ENCODE measurements at regions not wholly inside any gene's neighbourhood (a gene's known extent, or its start where the extent isn't known, plus 50 kb on each side); places are given as distances from the start of the nearest gene placed in this dataset.

DNA sequence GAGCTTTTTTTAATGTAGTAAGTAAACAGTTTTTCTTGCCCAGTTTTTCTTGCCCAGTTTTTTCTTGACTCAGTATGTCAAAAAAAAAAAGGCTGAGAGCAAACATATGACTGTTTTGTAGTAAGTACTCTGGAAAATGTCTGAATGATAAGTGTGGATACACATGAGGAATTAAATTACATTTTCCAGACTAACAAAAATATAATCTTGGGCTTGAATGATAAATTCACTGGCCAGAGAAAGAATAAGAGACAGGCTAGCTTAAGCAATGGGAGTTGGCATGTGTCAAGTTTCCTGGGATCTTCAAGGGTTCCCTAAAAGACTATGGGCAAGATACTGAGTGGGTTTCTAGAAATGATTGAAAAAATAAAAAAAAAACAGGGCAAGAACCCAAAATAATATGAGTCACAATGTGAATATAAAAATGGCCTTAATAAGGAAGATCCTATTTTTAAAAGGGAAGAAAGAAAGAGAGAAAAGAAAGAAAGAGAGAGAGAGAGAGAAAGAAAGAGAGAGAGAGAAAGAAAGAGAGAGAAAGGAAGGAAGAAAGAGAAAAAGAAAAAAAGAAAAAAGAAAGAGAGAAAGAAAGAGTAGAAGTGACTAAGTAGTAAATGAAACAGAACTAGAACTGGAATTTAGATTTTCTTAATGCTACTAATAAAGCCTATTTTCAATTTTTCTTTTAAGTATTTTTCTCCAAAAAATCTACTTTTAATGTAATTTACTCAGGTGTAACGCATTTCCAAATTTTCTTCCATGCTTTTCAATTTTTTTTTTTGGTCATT is 60.2 kb downstream of the TFPI2 start:
- 78 to 97% (median 87%) methylated on average over 1 of the region's 1 CpG for WGBS, 5 donors

DNA sequence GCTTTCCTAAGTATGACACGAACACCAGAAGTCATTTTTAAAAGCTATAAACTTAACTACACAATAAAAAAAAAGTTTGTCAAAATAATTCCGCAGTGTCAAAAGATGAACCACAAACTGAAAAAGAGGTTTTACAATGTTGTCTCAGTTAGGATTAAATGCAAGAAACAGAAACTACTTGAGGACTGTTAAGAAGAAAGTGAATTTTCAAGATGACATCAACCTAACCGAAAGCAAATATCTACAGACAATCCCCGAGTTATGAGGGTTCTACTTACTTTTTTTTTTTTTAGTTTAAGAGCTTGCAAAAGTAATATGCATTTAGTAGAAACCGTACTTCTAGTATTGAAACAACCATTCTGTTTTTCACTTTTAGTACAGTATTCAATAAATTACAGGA is 62.3 kb downstream of the TFPI2 start:
- H3K4me1 ChIP-seq = no peaks in the 10 kb centered on the region
- TF ChIP-seq POLR2AphosphoS5 (IDR thresholded peaks at IDR 0.05) (no peak), POLR2A (IDR thresholded peaks at IDR 0.05) (no peak)
- TF ChIP-seq, protein P1, sequence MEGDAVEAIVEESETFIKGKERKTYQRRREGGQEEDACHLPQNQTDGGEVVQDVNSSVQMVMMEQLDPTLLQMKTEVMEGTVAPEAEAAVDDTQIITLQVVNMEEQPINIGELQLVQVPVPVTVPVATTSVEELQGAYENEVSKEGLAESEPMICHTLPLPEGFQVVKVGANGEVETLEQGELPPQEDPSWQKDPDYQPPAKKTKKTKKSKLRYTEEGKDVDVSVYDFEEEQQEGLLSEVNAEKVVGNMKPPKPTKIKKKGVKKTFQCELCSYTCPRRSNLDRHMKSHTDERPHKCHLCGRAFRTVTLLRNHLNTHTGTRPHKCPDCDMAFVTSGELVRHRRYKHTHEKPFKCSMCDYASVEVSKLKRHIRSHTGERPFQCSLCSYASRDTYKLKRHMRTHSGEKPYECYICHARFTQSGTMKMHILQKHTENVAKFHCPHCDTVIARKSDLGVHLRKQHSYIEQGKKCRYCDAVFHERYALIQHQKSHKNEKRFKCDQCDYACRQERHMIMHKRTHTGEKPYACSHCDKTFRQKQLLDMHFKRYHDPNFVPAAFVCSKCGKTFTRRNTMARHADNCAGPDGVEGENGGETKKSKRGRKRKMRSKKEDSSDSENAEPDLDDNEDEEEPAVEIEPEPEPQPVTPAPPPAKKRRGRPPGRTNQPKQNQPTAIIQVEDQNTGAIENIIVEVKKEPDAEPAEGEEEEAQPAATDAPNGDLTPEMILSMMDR (IDR thresholded peaks at IDR 0.05 in 8 of 11, conservative IDR thresholded peaks at IDR 0.05 in 3 of 11) = no peak
- H3K36me3 ChIP-seq = no peaks in the 10 kb centered on the region
- no peaks in the 10 kb centered on the region for H3K27me3 ChIP-seq (replicated peaks in 1 of 7)
- intact Hi-C loops (cut with DNase I; ENCODE audit: low total_unique reads) = no loop called here
- no peaks in the 10 kb centered on the region for H3K9me3 ChIP-seq
- no peak overlapping the region for H3K4me3 ChIP-seq
- H3K27ac ChIP-seq = no peak overlapping the region
- DNase-seq = no peak
- 69 to 86% (median 78%) methylated on average over 5 of the region's 5 CpGs for WGBS, 5 donors

More for the DNA sequence above, 60.2 kb downstream of the TFPI2 start:
- Histone ChIP-seq H3K27me3 (replicated peaks in 1 of 7) (no peaks in the 10 kb centered on the region), H3K9me3 (no peaks in the 10 kb centered on the region), H3K27ac (no peak overlapping the region), H3K36me3 (no peaks in the 10 kb centered on the region), H3K4me3 (no peak overlapping the region), H3K4me1 (no peaks in the 10 kb centered on the region)
- intact Hi-C loops (cut with DNase I; ENCODE audit: low total_unique reads) = no loop called here
- TF ChIP-seq POLR2AphosphoS5 (IDR thresholded peaks at IDR 0.05) (no peak), POLR2A (IDR thresholded peaks at IDR 0.05) (no peak)
- TF ChIP-seq, protein P1 (IDR thresholded peaks at IDR 0.05 in 8 of 11, conservative IDR thresholded peaks at IDR 0.05 in 3 of 11) = no peak
- DNase-seq = no peak

DNA sequence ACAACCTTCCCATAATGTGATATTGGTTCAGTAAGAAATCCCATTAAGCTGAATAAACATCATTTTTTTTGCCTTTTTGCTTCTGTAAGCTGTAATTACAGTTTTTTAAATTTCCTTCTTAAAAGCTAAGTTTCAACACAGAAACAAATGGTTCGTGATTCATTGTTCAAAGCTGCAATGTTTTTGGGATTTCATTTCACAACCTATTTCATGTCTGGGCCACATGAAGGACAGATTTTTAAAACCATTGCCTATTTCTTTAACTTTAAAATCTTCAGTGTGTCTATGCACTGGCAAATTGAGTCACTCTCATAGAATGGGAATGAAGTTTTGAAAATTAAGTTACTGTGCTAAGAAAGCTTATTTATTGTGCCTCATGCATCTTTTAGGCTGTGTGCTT is 66.9 kb downstream of the TFPI2 start:
- no peak for DNase-seq
- no peaks in the 10 kb centered on the region for H3K4me1 ChIP-seq
- no peaks in the 10 kb centered on the region for H3K36me3 ChIP-seq
- H3K27me3 ChIP-seq (replicated peaks in 1 of 7) = no peaks in the 10 kb centered on the region
- TF ChIP-seq, protein P1 (IDR thresholded peaks at IDR 0.05 in 8 of 11, conservative IDR thresholded peaks at IDR 0.05 in 3 of 11) = no peak
- TF ChIP-seq POLR2AphosphoS5 (IDR thresholded peaks at IDR 0.05) = no peak
- no peak for TF ChIP-seq POLR2A (IDR thresholded peaks at IDR 0.05)
- H3K4me3 ChIP-seq = no peak overlapping the region
- H3K9me3 ChIP-seq = no peaks in the 10 kb centered on the region
- WGBS, 5 donors = 81 to 89% (median 86%) methylated on average over 1 of the region's 1 CpG
- H3K27ac ChIP-seq = no peak overlapping the region
- intact Hi-C loops (cut with DNase I; ENCODE audit: low total_unique reads) = no loop called here

DNA sequence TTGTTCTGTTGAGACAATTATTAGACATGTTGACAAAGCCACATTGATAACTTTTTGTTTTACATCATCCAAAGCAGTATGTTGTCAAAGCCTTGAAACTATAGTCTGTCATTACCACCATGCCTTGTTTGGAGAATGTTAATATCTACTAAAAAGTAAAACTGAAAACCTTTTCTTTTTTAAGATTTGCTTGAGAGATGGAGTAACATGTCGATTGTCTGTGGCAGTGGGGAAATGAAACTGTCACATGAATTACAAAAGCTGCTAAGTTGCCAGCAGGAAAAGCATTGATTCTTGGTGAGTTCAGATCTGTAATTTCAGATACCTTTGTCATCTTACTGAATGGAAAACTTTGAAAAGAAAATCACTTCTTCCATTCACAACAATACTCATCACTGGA is 69.1 kb downstream of the TFPI2 start:
- no peaks in the 10 kb centered on the region for H3K4me1 ChIP-seq
- WGBS, 5 donors = 38 to 55% (median 46%) methylated on average over 1 of the region's 1 CpG

More for the DNA sequence above, 69.1 kb downstream of the TFPI2 start:
- DNase-seq = no peak
- no peaks in the 10 kb centered on the region for H3K36me3 ChIP-seq
- H3K4me3 ChIP-seq = no peak overlapping the region
- intact Hi-C loops (cut with DNase I; ENCODE audit: low total_unique reads) = no loop called here
- no peak for TF ChIP-seq POLR2AphosphoS5 (IDR thresholded peaks at IDR 0.05)
- no peaks in the 10 kb centered on the region for H3K27me3 ChIP-seq (replicated peaks in 1 of 7)
- no peaks in the 10 kb centered on the region for H3K9me3 ChIP-seq
- no peak overlapping the region for H3K27ac ChIP-seq

Data from spleen (tissue), 11 donors.